Mesothelial cell of epicardium (in vitro differentiated cells): ENCODE measurements at regions not wholly inside any gene's neighbourhood (a gene's known extent, or its start where the extent isn't known, plus 50 kb on each side); places are given as distances from the start of the nearest gene placed in this dataset.

Experiments
- DNase-seq, 2 experiments: peaks; one replicate each; pipeline ENCODE4 v3.0.0; 2021; ENCODE audit warnings: low spot score in 2 of 2; ENCODE audit not compliant: unreplicated experiment in 2 of 2
- H3K27ac Mint-ChIP-seq: 2 replicates; pipeline ENCODE4 v1.8.0; 2021; ENCODE audit warnings: mixed read lengths
- H3K27me3 Mint-ChIP-seq: 2 replicates; pipeline ENCODE4 v1.8.0; 2021; ENCODE audit warnings: low read depth, mixed read lengths
- H3K36me3 Mint-ChIP-seq: 2 replicates; pipeline ENCODE4 v1.8.0; 2021; ENCODE audit warnings: mixed read lengths
- H3K4me1 Mint-ChIP-seq: 2 replicates; pipeline ENCODE4 v1.8.0; 2021; ENCODE audit warnings: mixed read lengths
- H3K4me3 Mint-ChIP-seq: 2 replicates; pipeline ENCODE4 v1.8.0; 2021; ENCODE audit warnings: mild to moderate bottlenecking, moderate library complexity, mixed read lengths
- H3K9me3 Mint-ChIP-seq: 2 replicates; pipeline ENCODE4 v1.8.0; 2021; ENCODE audit warnings: mixed read lengths
- TF ChIP-seq, protein P1 (sequence below): fragments of 200-600 bp; sonication (generic); IDR thresholded peaks from one replicate; pipeline ENCODE4 v1.5.0; 2021; ENCODE audit warnings: antibody characterized with exemption; ENCODE audit not compliant: unreplicated experiment

- H3K4me3 Mint-ChIP-seq: no peak overlapping the region
- DNase-seq: no peak
- H3K4me1 Mint-ChIP-seq: no peaks in the 10 kb centered on the region
Measured at GRCh38 chr12:23426328-23426727, 523.1 kb downstream of the SOX5 start.

DNA sequence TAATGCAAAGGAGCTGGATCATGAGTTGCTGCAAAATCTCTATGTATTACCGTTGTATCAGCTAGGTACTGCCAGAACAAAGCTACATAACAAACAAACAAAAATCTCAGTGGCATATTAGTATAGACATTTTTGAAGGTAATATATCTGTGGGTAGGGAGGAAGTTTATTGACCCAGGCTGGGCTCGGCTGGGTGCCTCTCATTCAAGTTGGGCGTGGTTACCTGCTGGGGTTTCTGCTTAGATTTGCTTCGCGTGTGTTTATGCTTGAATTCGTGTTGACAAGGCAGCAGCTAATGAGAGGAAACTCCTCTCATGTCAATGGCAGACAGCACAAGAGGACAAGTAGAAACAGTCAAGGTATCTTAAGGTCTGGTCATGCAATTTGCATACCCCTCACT is 520.7 kb downstream of the SOX5 start:
- H3K9me3 Mint-ChIP-seq: no peaks in the 10 kb centered on the region
- no peak overlapping the region for H3K27ac Mint-ChIP-seq
- H3K4me3 Mint-ChIP-seq: no peak overlapping the region

More at GRCh38 chr12:23426328-23426727, 523.1 kb downstream of the SOX5 start:
- TF ChIP-seq, protein P1, sequence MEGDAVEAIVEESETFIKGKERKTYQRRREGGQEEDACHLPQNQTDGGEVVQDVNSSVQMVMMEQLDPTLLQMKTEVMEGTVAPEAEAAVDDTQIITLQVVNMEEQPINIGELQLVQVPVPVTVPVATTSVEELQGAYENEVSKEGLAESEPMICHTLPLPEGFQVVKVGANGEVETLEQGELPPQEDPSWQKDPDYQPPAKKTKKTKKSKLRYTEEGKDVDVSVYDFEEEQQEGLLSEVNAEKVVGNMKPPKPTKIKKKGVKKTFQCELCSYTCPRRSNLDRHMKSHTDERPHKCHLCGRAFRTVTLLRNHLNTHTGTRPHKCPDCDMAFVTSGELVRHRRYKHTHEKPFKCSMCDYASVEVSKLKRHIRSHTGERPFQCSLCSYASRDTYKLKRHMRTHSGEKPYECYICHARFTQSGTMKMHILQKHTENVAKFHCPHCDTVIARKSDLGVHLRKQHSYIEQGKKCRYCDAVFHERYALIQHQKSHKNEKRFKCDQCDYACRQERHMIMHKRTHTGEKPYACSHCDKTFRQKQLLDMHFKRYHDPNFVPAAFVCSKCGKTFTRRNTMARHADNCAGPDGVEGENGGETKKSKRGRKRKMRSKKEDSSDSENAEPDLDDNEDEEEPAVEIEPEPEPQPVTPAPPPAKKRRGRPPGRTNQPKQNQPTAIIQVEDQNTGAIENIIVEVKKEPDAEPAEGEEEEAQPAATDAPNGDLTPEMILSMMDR: no peak
- Mint-ChIP-seq H3K27ac (no peak overlapping the region), H3K27me3 (no peaks in the 10 kb centered on the region), H3K36me3 (no peaks in the 10 kb centered on the region), H3K9me3 (no peaks in the 10 kb centered on the region)

DNA sequence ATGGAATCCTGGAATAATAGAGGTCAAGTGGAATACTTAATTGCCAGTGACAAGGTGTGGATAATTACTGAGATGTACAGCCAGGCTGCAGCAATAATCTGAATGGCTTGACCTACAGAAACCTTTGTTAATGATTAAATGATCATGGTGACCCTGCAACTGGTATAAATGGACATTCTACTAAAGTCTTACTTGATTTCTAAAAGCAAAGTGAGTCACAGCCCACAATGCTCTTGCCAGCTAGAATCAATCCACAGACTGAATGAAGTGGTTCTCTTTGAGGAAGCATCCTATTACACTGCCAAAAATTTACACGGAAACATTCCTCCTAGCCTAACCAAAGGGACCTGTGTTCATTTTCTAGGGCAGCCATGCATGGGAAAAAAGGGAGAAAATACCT is 518.5 kb downstream of the SOX5 start:
- no peak overlapping the region for H3K4me3 Mint-ChIP-seq
- no peak for DNase-seq

More for the DNA sequence above, 520.7 kb downstream of the SOX5 start:
- TF ChIP-seq, protein P1: no peak
- Mint-ChIP-seq H3K36me3 (no peaks in the 10 kb centered on the region), H3K4me1 (no peaks in the 10 kb centered on the region), H3K27me3 (no peaks in the 10 kb centered on the region)
- DNase-seq: no peak

GRCh38 chr12:23433121-23433520 is 516.3 kb downstream of the SOX5 start:
- Mint-ChIP-seq H3K36me3 (no peaks in the 10 kb centered on the region), H3K27ac (no peak overlapping the region)
- TF ChIP-seq, protein P1: no peak

More for the DNA sequence above, 518.5 kb downstream of the SOX5 start:
- no peaks in the 10 kb centered on the region for H3K27me3 Mint-ChIP-seq
- H3K4me1 Mint-ChIP-seq: no peaks in the 10 kb centered on the region
- no peaks in the 10 kb centered on the region for H3K36me3 Mint-ChIP-seq
- no peak overlapping the region for H3K27ac Mint-ChIP-seq
- H3K9me3 Mint-ChIP-seq: peaks cover 14% of the 10 kb centered on the region
- TF ChIP-seq, protein P1: no peak

DNA sequence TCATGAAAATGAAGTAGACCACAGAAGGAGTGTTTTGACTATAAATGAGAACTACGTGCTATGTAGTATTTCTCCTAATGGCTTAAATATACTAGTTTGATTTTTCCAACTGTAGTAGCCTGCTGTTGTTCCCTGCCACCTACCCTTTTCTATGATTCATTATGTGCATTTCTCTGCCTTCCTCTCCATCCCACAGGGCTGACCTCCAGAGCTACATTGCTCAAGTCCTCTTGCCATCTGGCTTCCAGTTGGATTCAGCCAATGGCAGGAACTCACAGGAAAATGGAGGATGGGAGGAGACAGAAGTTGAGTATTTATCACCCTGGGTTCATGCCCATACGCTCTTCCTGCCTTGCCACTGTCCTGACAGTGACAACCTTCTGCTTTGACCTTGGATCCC is 515.3 kb downstream of the SOX5 start:
- Mint-ChIP-seq H3K36me3 (no peaks in the 10 kb centered on the region), H3K27ac (no peak overlapping the region), H3K9me3 (peaks cover 31% of the 10 kb centered on the region), H3K4me3 (no peak overlapping the region), H3K4me1 (no peaks in the 10 kb centered on the region), H3K27me3 (no peaks in the 10 kb centered on the region)
- TF ChIP-seq, protein P1: no peak
- DNase-seq: no peak

More at GRCh38 chr12:23433121-23433520, 516.3 kb downstream of the SOX5 start:
- peaks cover 21% of the 10 kb centered on the region for H3K9me3 Mint-ChIP-seq
- no peaks in the 10 kb centered on the region for H3K4me1 Mint-ChIP-seq
- no peak overlapping the region for H3K4me3 Mint-ChIP-seq
- no peak for DNase-seq
- no peaks in the 10 kb centered on the region for H3K27me3 Mint-ChIP-seq

DNA sequence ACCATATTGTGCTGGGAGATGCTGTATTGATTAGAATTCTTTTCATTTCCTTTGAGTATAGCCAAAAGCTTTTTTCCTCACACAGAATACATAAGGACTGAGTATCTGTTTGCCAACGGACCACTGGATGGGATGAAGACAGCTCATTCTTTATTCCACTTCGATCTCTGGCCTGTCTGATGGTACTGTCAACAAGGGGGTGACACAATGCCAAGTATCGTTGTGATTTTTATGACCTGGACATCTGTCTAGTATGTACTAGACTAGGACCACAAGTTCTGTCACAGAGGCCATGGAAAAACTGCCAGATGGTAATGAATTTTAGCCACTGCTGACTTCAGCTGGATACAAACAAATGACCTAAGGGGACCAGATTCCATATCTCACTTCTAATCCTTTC is 502.7 kb downstream of the SOX5 start:
- no peak for DNase-seq
- TF ChIP-seq, protein P1: no peak
- no peak overlapping the region for H3K27ac Mint-ChIP-seq
- H3K4me1 Mint-ChIP-seq: no peaks in the 10 kb centered on the region
- H3K27me3 Mint-ChIP-seq: no peaks in the 10 kb centered on the region
- no peaks in the 10 kb centered on the region for H3K36me3 Mint-ChIP-seq
- H3K4me3 Mint-ChIP-seq: no peak overlapping the region
- no peaks in the 10 kb centered on the region for H3K9me3 Mint-ChIP-seq
